Fibroblast of lung (primary cell): ENCODE measurements at regions not wholly inside any gene's neighbourhood (a gene's known extent, or its start where the extent isn't known, plus 50 kb on each side); places are given as distances from the start of the nearest gene placed in this dataset.

ENCODE experiments used
- EZH2 ChIP-seq: IDR thresholded peaks from 2 replicates; pipeline ENCODE4 v1.5.1; 2012; ENCODE audit warnings: low read length, control low read depth, mild to moderate bottlenecking; ENCODE audit errors: missing control alignments
- TF ChIP-seq, protein P1 (sequence below), 2 donors: IDR thresholded peaks in 1 of 2; conservative IDR thresholded peaks in 1 of 2; 1 replicate in 1 of 2; 2 replicates in 1 of 2; pipeline ENCODE4 v1.5.1; 2011 to 2012; ENCODE audit warnings: low read length in 2 of 2, control low read depth in 1 of 2, inconsistent platforms in 1 of 2, low read depth in 1 of 2, mild to moderate bottlenecking in 1 of 2

DNA sequence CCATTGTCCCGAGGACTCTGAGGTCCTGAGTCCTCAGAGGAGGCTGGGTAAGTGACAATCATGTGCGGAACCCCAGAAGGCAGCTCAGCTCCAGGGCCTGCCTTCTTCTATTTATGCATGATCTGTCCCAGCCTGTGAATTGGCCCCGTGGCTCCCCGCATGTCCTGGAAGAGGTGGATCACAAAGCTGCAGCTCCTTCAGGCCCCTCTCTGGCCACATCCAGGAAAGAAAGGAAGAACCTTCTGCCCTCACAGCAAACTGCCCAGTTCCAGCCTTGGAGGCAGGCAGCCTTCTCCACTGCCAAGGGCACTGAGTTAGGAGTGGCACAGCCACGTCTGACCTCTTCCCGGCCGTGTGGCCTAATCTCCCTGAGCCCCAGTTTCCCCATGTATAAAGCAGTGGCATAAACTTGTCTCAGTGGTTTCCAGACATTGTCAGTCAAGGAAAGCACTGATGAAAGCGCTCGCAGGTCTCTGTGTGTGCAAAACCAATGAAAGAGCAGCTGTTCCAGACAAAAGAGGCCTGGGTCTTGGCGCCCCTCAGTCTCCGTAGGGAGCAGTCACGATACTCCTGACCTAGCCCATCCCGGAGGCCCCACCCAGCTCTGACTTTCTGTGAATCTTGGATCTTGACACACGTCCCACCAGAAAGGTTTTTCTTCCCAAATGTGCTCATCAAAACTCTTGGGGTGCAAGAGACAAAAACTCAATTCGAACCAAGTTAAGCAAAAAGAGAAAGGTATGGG is 497.3 kb downstream of the SHQ1 start:
- TF ChIP-seq, protein P1, sequence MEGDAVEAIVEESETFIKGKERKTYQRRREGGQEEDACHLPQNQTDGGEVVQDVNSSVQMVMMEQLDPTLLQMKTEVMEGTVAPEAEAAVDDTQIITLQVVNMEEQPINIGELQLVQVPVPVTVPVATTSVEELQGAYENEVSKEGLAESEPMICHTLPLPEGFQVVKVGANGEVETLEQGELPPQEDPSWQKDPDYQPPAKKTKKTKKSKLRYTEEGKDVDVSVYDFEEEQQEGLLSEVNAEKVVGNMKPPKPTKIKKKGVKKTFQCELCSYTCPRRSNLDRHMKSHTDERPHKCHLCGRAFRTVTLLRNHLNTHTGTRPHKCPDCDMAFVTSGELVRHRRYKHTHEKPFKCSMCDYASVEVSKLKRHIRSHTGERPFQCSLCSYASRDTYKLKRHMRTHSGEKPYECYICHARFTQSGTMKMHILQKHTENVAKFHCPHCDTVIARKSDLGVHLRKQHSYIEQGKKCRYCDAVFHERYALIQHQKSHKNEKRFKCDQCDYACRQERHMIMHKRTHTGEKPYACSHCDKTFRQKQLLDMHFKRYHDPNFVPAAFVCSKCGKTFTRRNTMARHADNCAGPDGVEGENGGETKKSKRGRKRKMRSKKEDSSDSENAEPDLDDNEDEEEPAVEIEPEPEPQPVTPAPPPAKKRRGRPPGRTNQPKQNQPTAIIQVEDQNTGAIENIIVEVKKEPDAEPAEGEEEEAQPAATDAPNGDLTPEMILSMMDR (conservative IDR thresholded peaks at IDR 0.05 in 1 of 2, IDR thresholded peaks at IDR 0.05 in 1 of 2; ENCODE audit: low read depth in 1 of 2, low read length in 2 of 2), result no peak
- no peak for TF ChIP-seq EZH2
